Neural crest cell (in vitro differentiated cells): ENCODE measurements at regions not wholly inside any gene's neighbourhood (a gene's known extent, or its start where the extent isn't known, plus 50 kb on each side); places are given as distances from the start of the nearest gene placed in this dataset.

Experiments
- DNase-seq: peaks from one replicate; pipeline ENCODE4 v3.0.0; 2021; ENCODE audit warnings: low read depth, mixed read lengths, low spot score
- H3K27ac Mint-ChIP-seq: one replicate; pipeline ENCODE4 v1.8.0; 2021; ENCODE audit warnings: mild to moderate bottlenecking, mixed read lengths; ENCODE audit not compliant: unreplicated experiment
- H3K27me3 Mint-ChIP-seq: 2 replicates; pipeline ENCODE4 v1.8.0; 2021; ENCODE audit warnings: low read depth, mild to moderate bottlenecking, mixed read lengths
- H3K36me3 Mint-ChIP-seq: 2 replicates; pipeline ENCODE4 v1.8.0; 2021; ENCODE audit warnings: low read depth, mild to moderate bottlenecking, mixed read lengths
- H3K4me1 Mint-ChIP-seq: 2 replicates; pipeline ENCODE4 v1.8.0; 2021; ENCODE audit warnings: mixed read lengths
- H3K4me3 Mint-ChIP-seq: one replicate; pipeline ENCODE4 v1.8.0; 2021; ENCODE audit warnings: mild to moderate bottlenecking, mixed read lengths
- H3K9me3 Mint-ChIP-seq: 2 replicates; pipeline ENCODE4 v1.8.0; 2021; ENCODE audit warnings: mixed read lengths
- CTCF ChIP-seq: fragments of 200-600 bp; sonication (generic); conservative IDR thresholded peaks from 2 replicates; pipeline ENCODE4 v1.5.0; 2021; ENCODE audit warnings: antibody characterized with exemption, mild to moderate bottlenecking

- no peak for DNase-seq
- Mint-ChIP-seq H3K27me3 (peaks cover 2% of the 10 kb centered on the region), H3K4me3 (no peak overlapping the region), H3K27ac (no peak overlapping the region), H3K4me1 (no peaks in the 10 kb centered on the region), H3K9me3 (no peaks in the 10 kb centered on the region), H3K36me3 (no peaks in the 10 kb centered on the region)
- TF ChIP-seq CTCF, result no peak
These were observed 147.0 kb upstream of the PCGF5 start for GRCh38 chr10:91073286-91073979.

GRCh38 chr10:91076991-91077548 lies 143.4 kb upstream of the PCGF5 start:
- no peaks in the 10 kb centered on the region for H3K36me3 Mint-ChIP-seq
- peaks cover 2% of the 10 kb centered on the region for H3K27me3 Mint-ChIP-seq
- DNase-seq, result no peak
- H3K27ac Mint-ChIP-seq, result peak overlapping the region; percentile 68
- no peaks in the 10 kb centered on the region for H3K9me3 Mint-ChIP-seq
- no peaks in the 10 kb centered on the region for H3K4me1 Mint-ChIP-seq
- TF ChIP-seq CTCF, result no peak
- no peak overlapping the region for H3K4me3 Mint-ChIP-seq

- Mint-ChIP-seq H3K4me3 (no peak overlapping the region), H3K4me1 (no peaks in the 10 kb centered on the region), H3K9me3 (no peaks in the 10 kb centered on the region), H3K27ac (peak overlapping the region; percentile 68), H3K36me3 (no peaks in the 10 kb centered on the region), H3K27me3 (peaks cover 2% of the 10 kb centered on the region)
- no peak for TF ChIP-seq CTCF
- no peak for DNase-seq
These were observed 142.9 kb upstream of the PCGF5 start for GRCh38 chr10:91077549-91078071.

GRCh38 chr10:91080776-91081175 lies 139.7 kb upstream of the PCGF5 start:
- Mint-ChIP-seq H3K4me3 (no peak overlapping the region), H3K27ac (no peak overlapping the region), H3K9me3 (no peaks in the 10 kb centered on the region), H3K36me3 (no peaks in the 10 kb centered on the region), H3K4me1 (no peaks in the 10 kb centered on the region), H3K27me3 (peaks cover 2% of the 10 kb centered on the region)
- no peak for DNase-seq
- TF ChIP-seq CTCF, result no peak

- Mint-ChIP-seq H3K27ac (no peak overlapping the region), H3K9me3 (no peaks in the 10 kb centered on the region), H3K4me1 (no peaks in the 10 kb centered on the region), H3K36me3 (no peaks in the 10 kb centered on the region), H3K4me3 (no peak overlapping the region), H3K27me3 (no peaks in the 10 kb centered on the region)
- no peak for TF ChIP-seq CTCF
- no peak for DNase-seq
These were observed 138.0 kb upstream of the PCGF5 start for GRCh38 chr10:91082447-91082846.
